A172 (cell line): ENCODE measurements at regions not wholly inside any gene's neighbourhood (a gene's known extent, or its start where the extent isn't known, plus 50 kb on each side); places are given as distances from the start of the nearest gene placed in this dataset.

ENCODE experiments used
- DNase-seq: peaks from one replicate; pipeline ENCODE4 v3.0.0-alpha.2; 2015; ENCODE audit warnings: low spot score

- no peak for DNase-seq
Measured at GRCh38 chr12:4969405-4969804, 59.7 kb downstream of the KCNA1 start.

- no peak for DNase-seq
Measured at GRCh38 chr12:4974217-4974616, 64.5 kb downstream of the KCNA1 start.

DNA sequence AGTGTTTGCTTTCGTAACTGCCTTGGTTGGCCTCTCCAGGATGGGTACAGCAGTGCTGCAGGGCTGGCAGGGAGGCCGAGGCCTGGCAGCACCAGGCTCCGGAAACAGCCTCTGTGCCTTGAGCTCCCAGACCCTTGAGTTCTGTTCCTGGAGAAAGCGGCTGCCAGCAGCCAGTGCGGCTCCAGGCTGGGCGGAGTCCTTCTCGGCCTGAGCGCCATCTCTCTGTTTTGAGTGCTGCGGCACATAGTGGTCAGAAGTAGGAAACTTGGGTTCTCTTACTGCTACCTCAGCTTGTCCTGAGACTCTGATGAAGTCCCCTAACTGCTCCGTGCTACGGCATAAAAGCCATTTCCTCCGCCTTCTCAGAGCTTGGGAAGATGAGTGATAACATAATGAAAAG is 65.9 kb downstream of the KCNA1 start:
- DNase-seq = peak; percentile 12

- no peak for DNase-seq
Measured at GRCh38 chr12:4977102-4977501, 66.6 kb upstream of the KCNA5 start.

GRCh38 chr12:4978737-4979136 is 64.9 kb upstream of the KCNA5 start:
- no peak for DNase-seq

GRCh38 chr12:4979737-4980136 is 63.9 kb upstream of the KCNA5 start:
- DNase-seq = no peak

- DNase-seq = no peak
Measured at GRCh38 chr12:4984344-4984743, 59.3 kb upstream of the KCNA5 start.

DNA sequence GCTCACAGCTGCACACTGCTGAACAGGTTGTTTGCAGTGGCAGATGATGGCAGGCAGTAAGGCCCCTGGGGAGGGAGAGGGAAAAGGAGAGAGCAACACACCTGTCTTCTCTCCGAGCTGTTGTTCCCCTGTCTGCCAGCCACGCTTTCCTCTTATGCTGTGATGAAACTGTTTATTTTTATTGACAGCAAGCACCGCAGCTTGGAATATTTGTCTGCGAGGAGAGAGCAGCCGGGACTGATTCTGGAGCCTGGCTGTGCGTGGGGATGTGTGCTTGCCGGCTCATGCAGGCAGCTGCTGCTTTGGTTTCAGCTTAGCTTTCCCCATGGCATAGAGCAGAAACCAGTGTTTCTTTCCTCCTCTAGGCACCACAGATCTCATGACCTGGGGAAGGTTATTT is 58.7 kb upstream of the KCNA5 start:
- no peak for DNase-seq

DNA sequence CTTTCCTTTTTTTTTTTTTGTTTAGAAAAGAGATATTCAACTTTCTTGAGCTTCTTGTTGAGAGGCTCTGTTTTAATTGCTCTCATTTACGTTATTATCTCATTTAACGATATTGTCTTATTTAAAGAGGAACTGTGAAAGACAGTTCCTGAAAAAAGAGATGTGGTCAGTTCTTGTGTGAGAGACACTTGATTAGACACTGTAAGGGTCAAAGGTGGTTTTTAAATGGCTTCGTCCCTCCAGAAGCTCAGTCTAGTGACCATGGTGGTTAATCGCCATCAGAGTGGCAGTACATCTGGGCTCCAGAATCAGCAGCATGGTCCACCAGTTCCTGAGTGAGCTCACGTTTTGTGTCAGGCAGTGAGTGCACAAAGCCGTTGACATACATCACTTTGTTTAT is 57.9 kb upstream of the KCNA5 start:
- no peak for DNase-seq

DNA sequence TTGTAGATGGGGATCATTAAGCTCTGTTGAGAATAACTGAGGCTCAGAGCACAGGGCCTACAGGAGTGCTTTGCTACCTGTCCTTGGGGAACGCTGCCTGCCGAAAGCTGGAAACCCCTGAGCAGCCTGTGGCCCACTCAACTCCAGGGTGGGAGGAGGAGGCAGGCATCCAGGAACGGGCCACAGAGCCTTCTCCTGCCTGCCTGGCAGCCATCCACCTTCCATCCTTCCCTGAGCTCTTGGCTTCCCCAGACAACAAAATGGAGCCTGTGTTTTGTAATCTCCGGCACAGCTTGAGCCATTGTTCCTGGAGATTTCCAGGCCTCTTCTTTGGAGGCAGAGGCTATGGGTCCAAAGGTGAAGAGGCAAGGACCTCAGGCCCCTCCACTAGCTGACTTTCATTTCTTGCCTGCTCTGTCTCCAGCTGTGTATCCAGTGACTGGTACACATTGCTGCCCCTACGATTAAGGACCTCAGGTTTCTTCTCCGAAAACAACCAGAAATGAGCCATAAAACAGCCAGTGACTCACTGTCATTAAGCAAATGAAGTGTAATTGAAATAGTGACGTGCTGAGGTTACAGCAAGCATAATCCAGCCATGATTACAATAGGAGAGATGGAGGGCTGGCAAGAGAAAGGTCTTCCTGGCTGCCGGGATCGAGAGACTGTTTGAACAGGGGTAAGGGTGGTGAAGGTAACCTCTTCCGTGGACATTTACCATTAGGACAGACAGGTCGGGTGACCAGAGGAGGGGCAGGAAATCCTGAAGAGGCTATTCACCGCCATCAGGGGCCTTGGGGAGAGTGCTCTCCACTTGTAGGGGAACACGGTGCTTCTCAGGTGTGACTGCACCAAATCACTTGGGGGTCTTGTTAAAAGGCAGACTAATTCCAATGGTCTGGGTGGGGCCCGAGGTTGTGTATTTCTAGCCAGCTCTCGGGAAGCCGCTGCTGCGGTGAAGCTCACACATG is 56.3 kb upstream of the KCNA5 start:
- no peak for DNase-seq

- no peak for DNase-seq
Measured at GRCh38 chr12:4991373-4991772, 52.3 kb upstream of the KCNA5 start.

DNA sequence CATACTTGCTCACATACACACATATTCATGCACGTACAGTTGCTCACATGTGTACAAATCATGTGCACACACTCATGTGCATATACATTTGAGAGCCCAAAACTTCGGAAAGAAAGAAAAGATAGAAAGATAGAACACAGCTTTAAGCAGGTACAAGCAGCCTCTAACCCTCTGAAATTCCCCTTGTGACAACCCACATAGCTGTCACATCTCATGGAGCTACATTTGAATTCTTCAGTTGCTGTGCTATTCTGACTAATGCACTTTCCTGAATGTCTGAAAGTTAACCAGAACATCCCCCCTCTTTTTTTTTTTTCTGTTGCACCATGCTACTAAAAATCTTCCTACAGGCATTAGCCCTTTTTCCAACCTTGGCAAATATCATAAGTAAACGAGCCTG is 51.9 kb upstream of the KCNA5 start:
- no peak for DNase-seq

- no peak for DNase-seq
Measured at GRCh38 chr12:4992871-4993270, 50.8 kb upstream of the KCNA5 start.
